SIG-M5 treated with dmso at 0.1 percent for 504 hours (cell line): ENCODE measurements at regions not wholly inside any gene's neighbourhood (a gene's known extent, or its start where the extent isn't known, plus 50 kb on each side); places are given as distances from the start of the nearest gene placed in this dataset.

Experiments used
- DNase-seq: peaks from one replicate; lab custom pipeline; 2025; ENCODE audit not compliant: unreplicated experiment; lab: John Stamatoyannopoulos, UW

- no peak for DNase-seq
These were observed 94.7 kb upstream of the CWC22 start for GRCh38 chr2:180101846-180102245.

GRCh38 chr2:180099308-180099707 is 92.2 kb upstream of the CWC22 start:
- DNase-seq, result no peak

GRCh38 chr2:180085144-180085543 is 78.0 kb upstream of the CWC22 start:
- no peak for DNase-seq

- DNase-seq, result peak; percentile 0
These were observed 70.3 kb upstream of the CWC22 start for GRCh38 chr2:180077295-180077906.

- no peak for DNase-seq
These were observed 68.8 kb upstream of the CWC22 start for GRCh38 chr2:180075870-180076269.

- DNase-seq, result no peak
These were observed 64.7 kb upstream of the CWC22 start for GRCh38 chr2:180071797-180072196.

GRCh38 chr2:180063494-180064092 is 56.5 kb upstream of the CWC22 start:
- DNase-seq, result no peak

GRCh38 chr2:180062178-180062577 is 55.1 kb upstream of the CWC22 start:
- DNase-seq, result no peak

GRCh38 chr2:180061546-180061945 is 54.4 kb upstream of the CWC22 start:
- DNase-seq, result no peak

GRCh38 chr2:180061085-180061484 is 54.0 kb upstream of the CWC22 start:
- DNase-seq, result no peak

- DNase-seq, result no peak
These were observed 51.9 kb upstream of the CWC22 start for GRCh38 chr2:180058993-180059392.

GRCh38 chr2:180057706-180058412 is 50.8 kb upstream of the CWC22 start:
- DNase-seq, result no peak
